Gastrocnemius medialis (tissue), 4 donors: ENCODE measurements at regions not wholly inside any gene's neighbourhood (a gene's known extent, or its start where the extent isn't known, plus 50 kb on each side); places are given as distances from the start of the nearest gene placed in this dataset.

Source experiments
- ATAC-seq, 2 donors: fragments of 150-250 bp; one replicate each; pipeline ENCODE4 v1.9.1; 2016
- DNase-seq, 2 donors: peaks; one replicate each; pipeline ENCODE4 v3.0.0-alpha.2; 2019
- H3K27ac ChIP-seq, 4 donors: fragments of 200-600 bp; sonication (generic); 1 replicate in 1 of 4; 2 replicates in 3 of 4; pipeline ENCODE4 v1.5.1; 2016 to 2018; ENCODE audit warnings: mild to moderate bottlenecking in 2 of 4, moderate library complexity in 1 of 4
- H3K27me3 ChIP-seq, 3 donors: fragments of 200-600 bp; sonication (generic) in 2 of 3; 1 replicate in 1 of 3; 2 replicates in 2 of 3; pipeline versions ENCODE4 v1.5.1 to v1.6.0; 2016 to 2019; ENCODE audit warnings: mild to moderate bottlenecking in 1 of 3, moderate library complexity in 1 of 3
- H3K36me3 ChIP-seq, 2 donors: fragments of 200-600 bp; sonication (generic) in 1 of 2; one replicate each; pipeline ENCODE4 v1.5.1; 2017 to 2018
- H3K4me1 ChIP-seq, 2 donors: fragments of 200-600 bp; sonication (generic) in 1 of 2; one replicate each; pipeline ENCODE4 v1.5.1; 2016 to 2017; ENCODE audit warnings: mild to moderate bottlenecking in 2 of 2
- H3K4me3 ChIP-seq, 4 donors: fragments of 200-600 bp; sonication (generic) in 3 of 4; 1 replicate in 1 of 4; 2 replicates in 3 of 4; pipeline ENCODE4 v1.5.1; 2016 to 2019; ENCODE audit warnings: mild to moderate bottlenecking in 2 of 4
- H3K9me3 ChIP-seq, 3 donors: fragments of 200-600 bp; sonication (generic) in 2 of 3; 1 replicate in 1 of 3; 2 replicates in 2 of 3; pipeline ENCODE4 v1.5.1; 2016 to 2019
- CTCF ChIP-seq, 5 experiments: fragments of 450-650 bp in 3 of 5; fragments of 200-600 bp in 2 of 5; sonication (generic) in 2 of 5; IDR thresholded peaks in 4 of 5; conservative IDR thresholded peaks in 1 of 5; 1 replicate in 4 of 5; 2 replicates in 1 of 5; pipeline ENCODE4 v1.5.1; 2016 to 2019; ENCODE audit warnings: antibody characterized with exemption in 5 of 5, mild to moderate bottlenecking in 3 of 5, moderate library complexity in 3 of 5
- POLR2A ChIP-seq, 2 donors: fragments of 450-650 bp; IDR thresholded peaks; one replicate each; pipeline ENCODE4 v1.6.1; 2017; ENCODE audit warnings: antibody characterized with exemption in 2 of 2, mild to moderate bottlenecking in 2 of 2, moderate library complexity in 2 of 2
- in situ Hi-C, 4 donors: fragments of 200-750 bp; cut with MboI; loops; one replicate each; pipeline versions ENCODE4 v1.15.0 to v1.8.0; 2017; ENCODE audit warnings: low sequenced_read_pairs in 4 of 4
- intact Hi-C: fragments of 100-400 bp; cut with DNase I; formaldehyde crosslinking; loops from one replicate; pipeline ENCODE4 v1.15.1; 2023; ENCODE audit warnings: low total_unique reads

- no peak for TF ChIP-seq POLR2A (IDR thresholded peaks at IDR 0.05)
- no peak for TF ChIP-seq CTCF (IDR thresholded peaks at IDR 0.05 in 4 of 5, conservative IDR thresholded peaks at IDR 0.05 in 1 of 5)
- no peak for ATAC-seq
- no peak for DNase-seq
- H3K4me3 ChIP-seq, result no peak overlapping the region
- no peak overlapping the region for H3K27ac ChIP-seq
- intact Hi-C loops (no loop called here), in situ Hi-C loops (no loop called here)
- H3K27me3 ChIP-seq, result no peaks in the 10 kb centered on the region
- H3K4me1 ChIP-seq, result no peaks in the 10 kb centered on the region
- H3K36me3 ChIP-seq, result no peaks in the 10 kb centered on the region
- no peaks in the 10 kb centered on the region for H3K9me3 ChIP-seq
Observed at GRCh38 chr18:22639561-22639960, 221.8 kb upstream of the CTAGE1 start.

GRCh38 chr18:22640281-22640842, 222.6 kb upstream of the CTAGE1 start:
- TF ChIP-seq CTCF (IDR thresholded peaks at IDR 0.05 in 4 of 5, conservative IDR thresholded peaks at IDR 0.05 in 1 of 5) (no peak), POLR2A (IDR thresholded peaks at IDR 0.05) (no peak)
- no peaks in the 10 kb centered on the region for H3K36me3 ChIP-seq
- no peak overlapping the region for H3K27ac ChIP-seq
- intact Hi-C loops (no loop called here), in situ Hi-C loops (no loop called here)
- H3K27me3 ChIP-seq, result no peaks in the 10 kb centered on the region
- H3K4me3 ChIP-seq, result no peak overlapping the region
- DNase-seq (no peak), ATAC-seq (no peak)
- H3K9me3 ChIP-seq, result no peaks in the 10 kb centered on the region
- no peaks in the 10 kb centered on the region for H3K4me1 ChIP-seq

- ATAC-seq (no peak), DNase-seq (no peak)
- H3K9me3 ChIP-seq, result no peaks in the 10 kb centered on the region
- TF ChIP-seq POLR2A (IDR thresholded peaks at IDR 0.05), result no peak
- no peak for TF ChIP-seq CTCF (IDR thresholded peaks at IDR 0.05 in 4 of 5, conservative IDR thresholded peaks at IDR 0.05 in 1 of 5)
- in situ Hi-C loops (no loop called here), intact Hi-C loops (no loop called here)
- H3K36me3 ChIP-seq, result no peaks in the 10 kb centered on the region
- no peak overlapping the region for H3K4me3 ChIP-seq
- no peaks in the 10 kb centered on the region for H3K4me1 ChIP-seq
- no peak overlapping the region for H3K27ac ChIP-seq
- no peaks in the 10 kb centered on the region for H3K27me3 ChIP-seq
Observed at GRCh38 chr18:22641958-22642357, 224.2 kb upstream of the CTAGE1 start.

GRCh38 chr18:22643731-22644130, 226.0 kb upstream of the CTAGE1 start:
- H3K27me3 ChIP-seq, result no peaks in the 10 kb centered on the region
- H3K4me3 ChIP-seq, result no peak overlapping the region
- H3K9me3 ChIP-seq, result no peaks in the 10 kb centered on the region
- TF ChIP-seq CTCF (IDR thresholded peaks at IDR 0.05 in 4 of 5, conservative IDR thresholded peaks at IDR 0.05 in 1 of 5), result no peak
- TF ChIP-seq POLR2A (IDR thresholded peaks at IDR 0.05), result no peak
- in situ Hi-C loops, result no loop called here
- no peak overlapping the region for H3K27ac ChIP-seq
- intact Hi-C loops, result no loop called here
- DNase-seq (no peak), ATAC-seq (no peak)
- no peaks in the 10 kb centered on the region for H3K4me1 ChIP-seq
- no peaks in the 10 kb centered on the region for H3K36me3 ChIP-seq

GRCh38 chr18:22650247-22650646, 232.5 kb upstream of the CTAGE1 start:
- no peak for TF ChIP-seq CTCF (IDR thresholded peaks at IDR 0.05 in 4 of 5, conservative IDR thresholded peaks at IDR 0.05 in 1 of 5)
- in situ Hi-C loops (loop anchor here in 1 of 4 donors (25.0 kb wide), 1 partner anchor 88 kb away; no protein-coding TSS in a partner anchor), intact Hi-C loops (no loop called here)
- Histone ChIP-seq H3K4me3 (no peak overlapping the region), H3K27ac (no peak overlapping the region), H3K36me3 (no peaks in the 10 kb centered on the region), H3K9me3 (peaks cover 0 to 5% (median 0%) of the 10 kb centered on the region in 3 donors), H3K4me1 (no peaks in the 10 kb centered on the region), H3K27me3 (no peaks in the 10 kb centered on the region)
- DNase-seq, result no peak
- ATAC-seq, result no peak
